SK-N-SH (cell line): ENCODE measurements at regions not wholly inside any gene's neighbourhood (a gene's known extent, or its start where the extent isn't known, plus 50 kb on each side); places are given as distances from the start of the nearest gene placed in this dataset.

ENCODE experiments used
- CTCF ChIA-PET: fragments of 300-600, 350-600 bp; formaldehyde crosslinking; extraction: SDS; loops from one replicate; lab custom pipeline; 2021; lab: Yijun Ruan, JAX
- POLR2A ChIA-PET: fragments of 350-600 bp; sonication (Branson Sonifier 250); formaldehyde crosslinking; extraction: SDS; loops from one replicate; lab custom pipeline; 2020; ENCODE audit warnings: antibody characterized with exemption, inconsistent platforms; lab: Yijun Ruan, JAX
- DNase-seq: peaks from one replicate; pipeline ENCODE4 v3.0.0; 2012
- H2AFZ ChIP-seq: fragments of 200-600 bp; sonication (generic); 2 replicates; pipeline ENCODE4 v1.8.1; 2016; ENCODE audit warnings: antibody characterized with exemption, mild to moderate bottlenecking, low read depth
- H3F3A ChIP-seq: fragments of 200-600 bp; sonication (generic); replicated peaks from 2 replicates; pipeline ENCODE3; 2016; ENCODE audit warnings: antibody characterized with exemption, mild to moderate bottlenecking; ENCODE audit not compliant: insufficient read depth
- H3K27ac ChIP-seq, 2 experiments: fragments of 200-500 bp in 1 of 2; fragments of 200-600 bp in 1 of 2; sonication (Bioruptor generic) in 1 of 2; sonication (generic), shearing (Covaris generic) in 1 of 2; 2 replicates each; pipeline versions ENCODE4 v1.5.1 to v1.6.1; 2014 to 2016; ENCODE audit warnings: low read depth in 2 of 2, inconsistent platforms in 1 of 2, low read length in 1 of 2, mild to moderate bottlenecking in 1 of 2, mixed read lengths in 1 of 2
- H3K27me3 ChIP-seq: fragments of 200-600 bp; sonication (generic), shearing (Covaris generic); 2 replicates; pipeline ENCODE4 v1.6.1; 2016; ENCODE audit warnings: mixed run types; ENCODE audit not compliant: insufficient read depth
- H3K36me3 ChIP-seq, 2 experiments: fragments of 200-500 bp in 1 of 2; fragments of 200-600 bp in 1 of 2; sonication (Bioruptor generic) in 1 of 2; sonication (generic) in 1 of 2; replicated peaks in 1 of 2; 2 replicates each; pipeline versions ENCODE3 to v1.5.1; 2014 to 2016; ENCODE audit warnings: low read length in 1 of 2, mild to moderate bottlenecking in 1 of 2; ENCODE audit not compliant: insufficient read depth in 2 of 2, control insufficient read depth in 1 of 2
- H3K4me1 ChIP-seq, 2 experiments: fragments of 200-500 bp in 1 of 2; fragments of 200-600 bp in 1 of 2; sonication (Bioruptor generic) in 1 of 2; sonication (generic), shearing (Covaris generic) in 1 of 2; 2 replicates each; pipeline versions ENCODE4 v1.5.1 to v1.6.1; 2014 to 2016; ENCODE audit warnings: low read depth in 1 of 2, low read length in 1 of 2, mixed run types in 1 of 2; ENCODE audit not compliant: insufficient read depth in 2 of 2, control insufficient read depth in 1 of 2
- H3K4me2 ChIP-seq: fragments of 200-600 bp; sonication (generic), shearing (Covaris generic); 2 replicates; pipeline ENCODE4 v1.6.1; 2017; ENCODE audit warnings: mixed run types
- H3K4me3 ChIP-seq, 2 experiments: fragments of 200-500 bp in 1 of 2; fragments of 200-600 bp in 1 of 2; sonication (Bioruptor generic) in 1 of 2; sonication (generic), shearing (Covaris generic) in 1 of 2; 2 replicates each; pipeline versions ENCODE4 v1.5.1 to v1.8.1; 2014 to 2016; ENCODE audit warnings: low read depth in 2 of 2, inconsistent platforms in 1 of 2, low read length in 1 of 2, mild to moderate bottlenecking in 1 of 2, mixed read lengths in 1 of 2, moderate library complexity in 1 of 2
- H3K79me2 ChIP-seq: fragments of 200-600 bp; sonication (generic); 2 replicates; pipeline ENCODE4 v1.8.1; 2017; ENCODE audit warnings: mild to moderate bottlenecking; ENCODE audit not compliant: insufficient read depth
- H3K9ac ChIP-seq: fragments of 200-600 bp; sonication (generic); 2 replicates; pipeline ENCODE4 v1.6.1; 2017; ENCODE audit warnings: mixed run types
- H3K9me2 ChIP-seq: fragments of 200-600 bp; sonication (generic); 2 replicates; pipeline ENCODE4 v1.6.1; 2017; ENCODE audit warnings: mixed run types
- H3K9me3 ChIP-seq: fragments of 200-600 bp; sonication (generic); 2 replicates; pipeline ENCODE4 v1.6.1; 2017; ENCODE audit warnings: mixed run types, mild to moderate bottlenecking, moderate library complexity
- H4K20me1 ChIP-seq: fragments of 200-600 bp; sonication (generic); 2 replicates; pipeline ENCODE4 v1.6.1; 2017; ENCODE audit warnings: mild to moderate bottlenecking, mixed run types; ENCODE audit not compliant: insufficient read depth
- CTCF ChIP-seq: fragments of 200-600 bp; sonication (generic); IDR thresholded peaks from 2 replicates; pipeline ENCODE4 v1.6.1; 2017; ENCODE audit warnings: antibody characterized with exemption, mild to moderate bottlenecking, moderate library complexity
- EP300 ChIP-seq, 2 experiments: IDR thresholded peaks; 2 replicates each; pipeline versions ENCODE4 v1.4.0 to v1.6.1; 2012; ENCODE audit warnings: borderline replicate concordance in 1 of 2, low read depth in 1 of 2, low read length in 1 of 2
- GATA2 ChIP-seq: sonication (generic); formaldehyde crosslinking; IDR thresholded peaks from 2 replicates; pipeline ENCODE4 v1.5.0; 2020; ENCODE audit warnings: mild to moderate bottlenecking, missing genetic modification reagents
- JUND ChIP-seq: IDR thresholded peaks from 2 replicates; pipeline ENCODE4 v1.4.0; 2012
- MEF2A ChIP-seq: IDR thresholded peaks from 2 replicates; pipeline ENCODE4 v1.4.0; 2012; ENCODE audit warnings: low read depth, borderline replicate concordance
- NFIC ChIP-seq: IDR thresholded peaks from 2 replicates; pipeline ENCODE4 v1.4.0; 2012; ENCODE audit warnings: borderline replicate concordance
- NRF1 ChIP-seq: IDR thresholded peaks from 2 replicates; pipeline ENCODE4 v1.6.1; 2012; ENCODE audit warnings: low read depth, mild to moderate bottlenecking, low read length
- SIN3A ChIP-seq: IDR thresholded peaks from 2 replicates; pipeline ENCODE4 v1.6.1; 2012; ENCODE audit warnings: low read depth, mild to moderate bottlenecking, low read length, moderate library complexity, borderline replicate concordance
- TAF1 ChIP-seq: IDR thresholded peaks from 2 replicates; pipeline ENCODE4 v1.6.1; 2012; ENCODE audit warnings: low read depth, mild to moderate bottlenecking, low read length, moderate library complexity, borderline replicate concordance
- TCF12 ChIP-seq: IDR thresholded peaks from 2 replicates; pipeline ENCODE4 v1.4.0; 2012
- YY1 ChIP-seq: IDR thresholded peaks from 2 replicates; pipeline ENCODE4 v1.4.0; 2012; ENCODE audit warnings: low read depth, mild to moderate bottlenecking
- WGBS: methylation state at CpG from one replicate; pipeline ENCODE4 v1.1.6; 2017; ENCODE audit warnings: low lambda C conversion rate; 5-methylcytosine and 5-hydroxymethylcytosine counted together
- TF ChIP-seq, protein P1 (sequence below): IDR thresholded peaks from 2 replicates; pipeline ENCODE4 v1.6.1; 2012; ENCODE audit warnings: mild to moderate bottlenecking, low read depth, low read length, moderate library complexity
- TF ChIP-seq, protein P2 (sequence below): fragments of 150-350 bp; IDR thresholded peaks from 2 replicates; pipeline ENCODE4 v1.6.1; 2016; ENCODE audit warnings: mild to moderate bottlenecking, low read depth, low read length
- TF ChIP-seq, protein P3 (sequence below): IDR thresholded peaks from 2 replicates; pipeline ENCODE4; 2012

DNA sequence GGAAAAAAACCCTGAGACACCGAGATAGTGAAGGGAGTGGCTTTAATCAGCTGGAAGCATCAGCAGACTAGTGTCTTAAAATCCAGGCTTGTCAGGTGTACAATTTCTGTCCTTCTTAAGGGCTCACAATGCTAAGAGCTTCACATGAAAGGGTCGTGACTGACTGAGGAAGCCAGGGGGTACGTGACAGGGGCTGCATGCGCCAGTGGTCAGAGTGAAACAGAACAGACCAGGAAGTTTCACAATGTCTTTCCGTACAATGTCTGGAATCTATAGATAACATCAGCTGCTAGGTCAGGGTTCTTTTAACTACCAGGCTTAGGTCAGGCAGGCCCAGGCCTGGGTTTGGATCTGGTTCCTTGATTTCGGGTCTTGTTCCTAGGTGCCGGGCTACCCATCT, 253.0 kb downstream of the CDH10 start:
- POLR2A ChIA-PET = no interaction called here
- Histone ChIP-seq H3K27ac (no peak overlapping the region), H3K79me2 (no peaks in the 10 kb centered on the region), H3F3A (no peaks in the 10 kb centered on the region), H3K36me3 (no peaks in the 10 kb centered on the region), H3K4me3 (no peak overlapping the region), H4K20me1 (no peaks in the 10 kb centered on the region), H3K9me3 (no peaks in the 10 kb centered on the region), H2AFZ (no peak overlapping the region), H3K4me1 (no peaks in the 10 kb centered on the region; a peak in 1 of 4 replicates), H3K9me2 (no peaks in the 10 kb centered on the region), H3K9ac (no peak overlapping the region), H3K27me3 (no peaks in the 10 kb centered on the region), H3K4me2 (no peak overlapping the region)
- WGBS = 12% methylated on average over 7 of the region's 7 CpGs
- TF ChIP-seq SIN3A = no peak
- TF ChIP-seq, protein P1, sequence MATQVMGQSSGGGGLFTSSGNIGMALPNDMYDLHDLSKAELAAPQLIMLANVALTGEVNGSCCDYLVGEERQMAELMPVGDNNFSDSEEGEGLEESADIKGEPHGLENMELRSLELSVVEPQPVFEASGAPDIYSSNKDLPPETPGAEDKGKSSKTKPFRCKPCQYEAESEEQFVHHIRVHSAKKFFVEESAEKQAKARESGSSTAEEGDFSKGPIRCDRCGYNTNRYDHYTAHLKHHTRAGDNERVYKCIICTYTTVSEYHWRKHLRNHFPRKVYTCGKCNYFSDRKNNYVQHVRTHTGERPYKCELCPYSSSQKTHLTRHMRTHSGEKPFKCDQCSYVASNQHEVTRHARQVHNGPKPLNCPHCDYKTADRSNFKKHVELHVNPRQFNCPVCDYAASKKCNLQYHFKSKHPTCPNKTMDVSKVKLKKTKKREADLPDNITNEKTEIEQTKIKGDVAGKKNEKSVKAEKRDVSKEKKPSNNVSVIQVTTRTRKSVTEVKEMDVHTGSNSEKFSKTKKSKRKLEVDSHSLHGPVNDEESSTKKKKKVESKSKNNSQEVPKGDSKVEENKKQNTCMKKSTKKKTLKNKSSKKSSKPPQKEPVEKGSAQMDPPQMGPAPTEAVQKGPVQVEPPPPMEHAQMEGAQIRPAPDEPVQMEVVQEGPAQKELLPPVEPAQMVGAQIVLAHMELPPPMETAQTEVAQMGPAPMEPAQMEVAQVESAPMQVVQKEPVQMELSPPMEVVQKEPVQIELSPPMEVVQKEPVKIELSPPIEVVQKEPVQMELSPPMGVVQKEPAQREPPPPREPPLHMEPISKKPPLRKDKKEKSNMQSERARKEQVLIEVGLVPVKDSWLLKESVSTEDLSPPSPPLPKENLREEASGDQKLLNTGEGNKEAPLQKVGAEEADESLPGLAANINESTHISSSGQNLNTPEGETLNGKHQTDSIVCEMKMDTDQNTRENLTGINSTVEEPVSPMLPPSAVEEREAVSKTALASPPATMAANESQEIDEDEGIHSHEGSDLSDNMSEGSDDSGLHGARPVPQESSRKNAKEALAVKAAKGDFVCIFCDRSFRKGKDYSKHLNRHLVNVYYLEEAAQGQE = no peak
- no peak for TF ChIP-seq CTCF
- TF ChIP-seq NFIC = no peak
- TF ChIP-seq JUND = no peak
- no peak for TF ChIP-seq GATA2 (CRISPR knock-in tag)
- TF ChIP-seq, protein P2, sequence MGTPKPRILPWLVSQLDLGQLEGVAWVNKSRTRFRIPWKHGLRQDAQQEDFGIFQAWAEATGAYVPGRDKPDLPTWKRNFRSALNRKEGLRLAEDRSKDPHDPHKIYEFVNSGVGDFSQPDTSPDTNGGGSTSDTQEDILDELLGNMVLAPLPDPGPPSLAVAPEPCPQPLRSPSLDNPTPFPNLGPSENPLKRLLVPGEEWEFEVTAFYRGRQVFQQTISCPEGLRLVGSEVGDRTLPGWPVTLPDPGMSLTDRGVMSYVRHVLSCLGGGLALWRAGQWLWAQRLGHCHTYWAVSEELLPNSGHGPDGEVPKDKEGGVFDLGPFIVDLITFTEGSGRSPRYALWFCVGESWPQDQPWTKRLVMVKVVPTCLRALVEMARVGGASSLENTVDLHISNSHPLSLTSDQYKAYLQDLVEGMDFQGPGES = no peak
- TF ChIP-seq, protein P3, sequence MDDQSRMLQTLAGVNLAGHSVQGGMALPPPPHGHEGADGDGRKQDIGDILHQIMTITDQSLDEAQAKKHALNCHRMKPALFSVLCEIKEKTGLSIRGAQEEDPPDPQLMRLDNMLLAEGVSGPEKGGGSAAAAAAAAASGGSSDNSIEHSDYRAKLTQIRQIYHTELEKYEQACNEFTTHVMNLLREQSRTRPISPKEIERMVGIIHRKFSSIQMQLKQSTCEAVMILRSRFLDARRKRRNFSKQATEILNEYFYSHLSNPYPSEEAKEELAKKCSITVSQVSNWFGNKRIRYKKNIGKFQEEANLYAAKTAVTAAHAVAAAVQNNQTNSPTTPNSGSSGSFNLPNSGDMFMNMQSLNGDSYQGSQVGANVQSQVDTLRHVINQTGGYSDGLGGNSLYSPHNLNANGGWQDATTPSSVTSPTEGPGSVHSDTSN = no peak
- no peak for TF ChIP-seq NRF1
- no peak for TF ChIP-seq MEF2A
- no peak for TF ChIP-seq TCF12
- TF ChIP-seq EP300 (IDR thresholded peaks at IDR 0.05; ENCODE audit: borderline replicate concordance in 1 of 2, low read depth in 1 of 2, low read length in 1 of 2) = no peak
- no peak for TF ChIP-seq YY1
- TF ChIP-seq TAF1 = no peak
- CTCF ChIA-PET = no interaction called here
- no peak for DNase-seq
